Breast epithelium (tissue), 3 donors: ENCODE measurements at regions not wholly inside any gene's neighbourhood (a gene's known extent, or its start where the extent isn't known, plus 50 kb on each side); places are given as distances from the start of the nearest gene placed in this dataset.

Experiments
- POLR2A ChIP-seq: fragments of 450-650 bp; IDR thresholded peaks from one replicate; pipeline ENCODE4 v1.6.1; 2016; ENCODE audit warnings: antibody characterized with exemption, mild to moderate bottlenecking, moderate library complexity
- TF ChIP-seq, protein P1 (sequence below), 3 donors: fragments of 450-650 bp; IDR thresholded peaks; one replicate each; pipeline ENCODE4 v1.5.1; 2016 to 2017; ENCODE audit warnings: antibody characterized with exemption in 3 of 3, mild to moderate bottlenecking in 3 of 3, moderate library complexity in 3 of 3

DNA sequence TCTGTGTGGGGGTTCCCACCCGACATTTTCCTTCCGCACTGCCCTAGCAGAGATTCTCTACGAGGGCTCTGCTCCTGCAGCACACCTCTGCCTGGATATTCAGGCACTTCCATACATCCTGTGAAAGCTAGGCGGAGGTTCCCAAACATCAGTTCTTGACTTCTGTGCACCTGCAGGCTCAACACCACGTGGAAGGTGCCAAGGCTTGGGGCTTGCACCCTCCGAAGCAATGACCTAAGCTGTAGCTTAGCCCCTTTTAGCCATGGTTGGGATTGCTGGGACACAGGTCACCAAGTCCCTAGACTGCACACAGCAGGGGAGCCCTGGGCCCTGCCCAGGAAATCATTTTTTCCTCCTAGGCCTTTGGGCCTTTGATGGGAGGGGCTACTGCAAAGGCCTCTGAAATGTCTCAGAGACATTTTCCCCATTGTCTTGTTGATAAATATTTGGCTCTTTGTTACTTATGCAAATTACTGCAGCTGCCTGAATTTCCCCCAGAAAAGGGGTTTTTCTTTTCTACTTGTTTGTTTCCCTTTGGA lies 1004.8 kb downstream of the OLFM4 start:
- TF ChIP-seq, protein P1, sequence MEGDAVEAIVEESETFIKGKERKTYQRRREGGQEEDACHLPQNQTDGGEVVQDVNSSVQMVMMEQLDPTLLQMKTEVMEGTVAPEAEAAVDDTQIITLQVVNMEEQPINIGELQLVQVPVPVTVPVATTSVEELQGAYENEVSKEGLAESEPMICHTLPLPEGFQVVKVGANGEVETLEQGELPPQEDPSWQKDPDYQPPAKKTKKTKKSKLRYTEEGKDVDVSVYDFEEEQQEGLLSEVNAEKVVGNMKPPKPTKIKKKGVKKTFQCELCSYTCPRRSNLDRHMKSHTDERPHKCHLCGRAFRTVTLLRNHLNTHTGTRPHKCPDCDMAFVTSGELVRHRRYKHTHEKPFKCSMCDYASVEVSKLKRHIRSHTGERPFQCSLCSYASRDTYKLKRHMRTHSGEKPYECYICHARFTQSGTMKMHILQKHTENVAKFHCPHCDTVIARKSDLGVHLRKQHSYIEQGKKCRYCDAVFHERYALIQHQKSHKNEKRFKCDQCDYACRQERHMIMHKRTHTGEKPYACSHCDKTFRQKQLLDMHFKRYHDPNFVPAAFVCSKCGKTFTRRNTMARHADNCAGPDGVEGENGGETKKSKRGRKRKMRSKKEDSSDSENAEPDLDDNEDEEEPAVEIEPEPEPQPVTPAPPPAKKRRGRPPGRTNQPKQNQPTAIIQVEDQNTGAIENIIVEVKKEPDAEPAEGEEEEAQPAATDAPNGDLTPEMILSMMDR (IDR thresholded peaks at IDR 0.05): no peak
- no peak for TF ChIP-seq POLR2A
